GM12875 (cell line): ENCODE measurements at regions not wholly inside any gene's neighbourhood (a gene's known extent, or its start where the extent isn't known, plus 50 kb on each side); places are given as distances from the start of the nearest gene placed in this dataset.

Source experiments
- H3K4me3 ChIP-seq: one replicate; pipeline ENCODE4 v1.5.1; 2011; ENCODE audit warnings: low read depth, low read length, control low read depth
- CTCF ChIP-seq: IDR thresholded peaks from 2 replicates; pipeline ENCODE4 v1.5.1; 2011; ENCODE audit warnings: low read depth, mild to moderate bottlenecking, control low read depth, inconsistent platforms, low read length, moderate library complexity, borderline replicate concordance; ENCODE audit not compliant: insufficient read depth

- peak; percentile 23; the same call in 1 of the 2 replicates for TF ChIP-seq CTCF
- H3K4me3 ChIP-seq: no peak overlapping the region
Measured at GRCh38 chr5:101390151-101390908, 487.2 kb upstream of the ST8SIA4 start.

- no peak for TF ChIP-seq CTCF
- no peak overlapping the region for H3K4me3 ChIP-seq
Measured at GRCh38 chr5:101385276-101385675, 482.2 kb upstream of the ST8SIA4 start.

GRCh38 chr5:101370181-101370580, 467.1 kb upstream of the ST8SIA4 start:
- no peak overlapping the region for H3K4me3 ChIP-seq
- TF ChIP-seq CTCF: no peak

GRCh38 chr5:101364469-101364868, 461.4 kb upstream of the ST8SIA4 start:
- no peak overlapping the region for H3K4me3 ChIP-seq
- TF ChIP-seq CTCF: no peak

GRCh38 chr5:101362067-101362466, 459.0 kb upstream of the ST8SIA4 start:
- no peak overlapping the region for H3K4me3 ChIP-seq
- TF ChIP-seq CTCF: no peak

GRCh38 chr5:101346906-101347305, 443.8 kb upstream of the ST8SIA4 start:
- H3K4me3 ChIP-seq: no peak overlapping the region

More at GRCh38 chr5:101346906-101347305, 443.8 kb upstream of the ST8SIA4 start:
- no peak for TF ChIP-seq CTCF
